ENCODE measurements at regions not wholly inside any gene's neighbourhood (a gene's known extent, or its start where the extent isn't known, plus 50 kb on each side); places are given as distances from the start of the nearest gene placed in this dataset.

GRCh38 chr1:208691012-208691411, 446.8 kb upstream of the PLXNA2 start:
- intact Hi-C loops (cut with micrococcal nuclease): no loop called here
- H3K27me3 ChIP-seq (ENCODE audit: control insufficient read depth in 2 of 2, insufficient read depth in 2 of 2, low read length in 2 of 2): no peaks in the 10 kb centered on the region
- TF ChIP-seq CTCF (IDR thresholded peaks at IDR 0.05): no peak

DNA sequence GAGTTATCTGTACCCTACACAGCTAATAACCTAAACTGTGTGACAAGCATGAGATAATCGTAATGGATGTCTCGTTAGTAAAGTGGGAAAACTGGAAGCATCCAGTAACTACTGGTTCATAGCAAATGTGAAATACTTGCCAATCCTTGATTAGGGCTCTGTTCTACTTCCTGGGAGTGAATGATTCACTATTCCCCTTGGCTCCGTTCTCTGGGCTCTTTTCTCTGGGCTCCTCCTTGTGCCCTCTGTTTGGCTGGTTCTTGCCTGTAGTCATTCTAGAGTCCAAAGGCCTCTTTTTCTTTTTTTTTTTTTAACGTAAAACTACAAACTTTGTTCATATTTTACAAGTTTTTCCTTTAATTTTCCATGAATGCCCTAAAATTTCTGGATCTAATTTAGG, 465.8 kb upstream of the PLXNA2 start:
- Histone ChIP-seq H3K4me3 (replicated peaks in 1 of 3; ENCODE audit: low read depth in 2 of 3, low read length in 3 of 3) (no peak overlapping the region), H3K27me3 (ENCODE audit: control insufficient read depth in 2 of 2, insufficient read depth in 2 of 2, low read length in 2 of 2) (no peaks in the 10 kb centered on the region), H3K9me3 (replicated peaks in 1 of 2; ENCODE audit: control insufficient read depth in 1 of 2, insufficient read depth in 1 of 2, low read length in 2 of 2) (no peaks in the 10 kb centered on the region), H2AFZ (ENCODE audit: insufficient read depth, low read depth, low read length, poor library complexity, severe bottlenecking) (no peak overlapping the region), H3K4me1 (ENCODE audit: control insufficient read depth in 1 of 2, insufficient read depth in 2 of 2, low read length in 2 of 2) (no peaks in the 10 kb centered on the region), H3K4me2 (replicated peaks; ENCODE audit: extremely low read depth, low read length, poor library complexity, severe bottlenecking) (no peak overlapping the region), H3K9ac (ENCODE audit: insufficient read depth, low read length, poor library complexity, severe bottlenecking) (no peak overlapping the region), H3K79me2 (ENCODE audit: insufficient read depth, low read length) (no peaks in the 10 kb centered on the region), H4K20me1 (ENCODE audit: insufficient read depth, low read length) (no peaks in the 10 kb centered on the region), H3K27ac (ENCODE audit: low read depth in 1 of 2, low read length in 2 of 2) (no peak overlapping the region), H3K36me3 (replicated peaks in 1 of 2; ENCODE audit: control insufficient read depth in 1 of 2, insufficient read depth in 2 of 2, low read length in 2 of 2) (no peaks in the 10 kb centered on the region)
- no peaks in the 10 kb centered on the region for H3K4me1 Mint-ChIP-seq
- no peak for TF ChIP-seq CTCF (IDR thresholded peaks at IDR 0.05)
- intact Hi-C loops (cut with micrococcal nuclease): no loop called here
- no peaks in the 10 kb centered on the region for H3K27me3 Mint-ChIP-seq (ENCODE audit: low read depth in 3 of 3)
- 89% methylated on average over 2 of the region's 4 CpGs for WGBS (ENCODE audit: insufficient coverage)
- no peak overlapping the region for H3K27ac Mint-ChIP-seq
- peaks cover 0 to 9% (median 2%) of the 10 kb centered on the region in 7 donors for H3K9me3 Mint-ChIP-seq
- H3K4me3 Mint-ChIP-seq: no peak overlapping the region
- H3K36me3 Mint-ChIP-seq: no peaks in the 10 kb centered on the region
- no peak for DNase-seq

More at GRCh38 chr1:208691012-208691411, 446.8 kb upstream of the PLXNA2 start:
- Histone ChIP-seq H3K79me2 (ENCODE audit: insufficient read depth, low read length) (no peaks in the 10 kb centered on the region), H4K20me1 (ENCODE audit: insufficient read depth, low read length) (no peaks in the 10 kb centered on the region), H3K27ac (ENCODE audit: low read depth in 1 of 2, low read length in 2 of 2) (no peak overlapping the region), H3K4me1 (ENCODE audit: control insufficient read depth in 1 of 2, insufficient read depth in 2 of 2, low read length in 2 of 2) (no peaks in the 10 kb centered on the region), H3K9ac (ENCODE audit: insufficient read depth, low read length, poor library complexity, severe bottlenecking) (no peak overlapping the region), H2AFZ (ENCODE audit: insufficient read depth, low read depth, low read length, poor library complexity, severe bottlenecking) (no peak overlapping the region), H3K4me2 (replicated peaks; ENCODE audit: extremely low read depth, low read length, poor library complexity, severe bottlenecking) (no peak overlapping the region), H3K36me3 (replicated peaks in 1 of 2; ENCODE audit: control insufficient read depth in 1 of 2, insufficient read depth in 2 of 2, low read length in 2 of 2) (no peaks in the 10 kb centered on the region), H3K4me3 (replicated peaks in 1 of 3; ENCODE audit: low read depth in 2 of 3, low read length in 3 of 3) (no peak overlapping the region), H3K9me3 (replicated peaks in 1 of 2; ENCODE audit: control insufficient read depth in 1 of 2, insufficient read depth in 1 of 2, low read length in 2 of 2) (no peaks in the 10 kb centered on the region)
- Mint-ChIP-seq H3K4me1 (no peaks in the 10 kb centered on the region), H3K36me3 (no peaks in the 10 kb centered on the region), H3K4me3 (no peak overlapping the region), H3K9me3 (peaks cover 0 to 3% (median 2%) of the 10 kb centered on the region in 7 donors), H3K27me3 (ENCODE audit: low read depth in 3 of 3) (peaks cover 0 to 4% (median 3%) of the 10 kb centered on the region in 3 donors), H3K27ac (no peak overlapping the region)
- WGBS (ENCODE audit: insufficient coverage): no CpG with 5 or more reads among the region's 3 CpGs
- DNase-seq: no peak
